ENCODE measurements at regions not wholly inside any gene's neighbourhood (a gene's known extent, or its start where the extent isn't known, plus 50 kb on each side); places are given as distances from the start of the nearest gene placed in this dataset.
A peak's percentile ranks its signal among the peaks of the same experiment; 100 is the strongest.

DNA sequence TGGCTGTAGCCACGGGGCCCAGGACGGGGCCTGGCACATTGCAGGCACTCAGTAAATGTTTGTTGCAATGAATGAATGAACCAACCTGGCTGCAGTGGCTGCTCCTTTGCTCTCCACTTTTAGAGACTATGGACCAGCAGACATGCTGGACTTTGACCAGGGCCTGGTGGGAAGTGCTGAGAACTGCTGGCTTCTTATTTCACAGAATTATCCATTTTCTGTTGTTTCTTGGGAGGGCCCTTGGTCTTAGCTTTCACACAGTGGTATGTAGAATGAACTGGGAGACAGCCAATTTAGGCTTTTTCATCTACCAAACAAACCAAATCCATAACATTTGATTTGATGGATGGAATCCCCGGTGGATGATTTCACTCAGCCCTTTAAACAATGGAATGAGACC is 78.0 kb upstream of the LHFPL2 start:
- no peak for TF ChIP-seq GATA3 (IDR thresholded peaks at IDR 0.05; ENCODE audit: low read depth, low read length)
- TF ChIP-seq GATA2 (IDR thresholded peaks at IDR 0.05; ENCODE audit: low read depth, low read length), result no peak

DNA sequence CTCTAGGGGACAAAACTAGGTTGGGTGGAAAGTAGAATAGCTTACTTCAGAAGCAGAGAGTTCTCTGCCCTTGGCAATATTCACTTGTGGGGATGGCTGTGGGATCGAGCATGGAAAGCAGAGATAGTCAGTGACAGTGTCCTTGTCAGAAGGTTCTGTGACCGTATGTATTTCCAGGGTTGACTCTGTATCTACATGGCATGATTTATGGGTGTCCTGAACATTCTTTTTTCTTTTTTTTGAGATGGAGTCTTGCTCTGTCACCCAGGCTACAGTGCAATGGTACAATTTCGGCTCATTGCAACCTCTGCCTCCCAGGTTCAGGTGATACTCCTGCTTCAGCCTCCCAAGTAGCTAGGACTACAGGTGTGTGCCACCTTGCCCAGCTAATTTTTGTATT is 77.4 kb upstream of the LHFPL2 start:
- no peak for TF ChIP-seq GATA2 (IDR thresholded peaks at IDR 0.05; ENCODE audit: low read depth, low read length)
- TF ChIP-seq GATA3 (IDR thresholded peaks at IDR 0.05; ENCODE audit: low read depth, low read length), result no peak

DNA sequence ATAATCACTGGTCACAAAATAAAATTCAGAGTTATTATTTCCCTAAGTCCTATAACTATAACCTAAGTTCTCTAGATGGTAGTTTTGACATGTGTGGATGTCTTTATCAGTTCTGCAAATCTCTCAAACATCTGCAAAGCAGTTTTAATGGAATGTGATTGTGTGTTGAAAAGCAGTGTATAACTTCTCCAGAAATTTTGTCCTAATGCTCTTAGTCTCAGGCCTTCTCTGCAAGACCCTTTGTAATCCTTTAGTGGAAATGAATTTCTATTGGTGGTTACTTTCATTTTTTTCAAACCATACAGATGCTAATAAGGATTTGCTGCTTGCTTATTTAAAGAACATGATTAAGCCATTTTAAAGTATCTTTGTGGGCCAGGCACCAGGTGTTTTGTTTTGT is 75.5 kb upstream of the LHFPL2 start:
- TF ChIP-seq GATA3 (IDR thresholded peaks at IDR 0.05; ENCODE audit: low read depth, low read length) (0 out of 2 replicates have a peak, but pooled peaks have one; percentile 12), GATA2 (IDR thresholded peaks at IDR 0.05; ENCODE audit: low read depth, low read length) (0 out of 2 replicates have a peak, but pooled peaks have one; percentile 17)

DNA sequence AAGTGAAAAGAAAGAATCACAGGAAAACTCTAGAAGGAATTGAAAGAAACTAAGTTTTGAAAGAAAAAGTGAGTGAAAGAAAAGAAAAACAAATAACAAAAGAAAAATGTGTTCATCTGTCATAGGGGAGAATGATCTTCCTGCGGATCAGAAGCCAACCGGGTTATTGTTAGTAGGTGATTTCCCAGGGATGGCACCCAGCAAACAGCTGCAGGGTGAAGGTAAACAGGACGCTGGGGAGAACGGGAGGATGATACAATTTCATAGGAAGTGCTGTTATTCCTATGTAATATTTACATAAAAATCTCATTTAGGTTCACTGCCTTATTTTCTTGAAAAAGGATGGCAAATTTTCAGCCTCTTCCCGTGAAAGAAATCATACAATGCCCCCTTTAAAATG is 72.4 kb upstream of the LHFPL2 start:
- TF ChIP-seq GATA2 (IDR thresholded peaks at IDR 0.05; ENCODE audit: low read depth, low read length) (no peak), GATA3 (IDR thresholded peaks at IDR 0.05; ENCODE audit: low read depth, low read length) (no peak)

DNA sequence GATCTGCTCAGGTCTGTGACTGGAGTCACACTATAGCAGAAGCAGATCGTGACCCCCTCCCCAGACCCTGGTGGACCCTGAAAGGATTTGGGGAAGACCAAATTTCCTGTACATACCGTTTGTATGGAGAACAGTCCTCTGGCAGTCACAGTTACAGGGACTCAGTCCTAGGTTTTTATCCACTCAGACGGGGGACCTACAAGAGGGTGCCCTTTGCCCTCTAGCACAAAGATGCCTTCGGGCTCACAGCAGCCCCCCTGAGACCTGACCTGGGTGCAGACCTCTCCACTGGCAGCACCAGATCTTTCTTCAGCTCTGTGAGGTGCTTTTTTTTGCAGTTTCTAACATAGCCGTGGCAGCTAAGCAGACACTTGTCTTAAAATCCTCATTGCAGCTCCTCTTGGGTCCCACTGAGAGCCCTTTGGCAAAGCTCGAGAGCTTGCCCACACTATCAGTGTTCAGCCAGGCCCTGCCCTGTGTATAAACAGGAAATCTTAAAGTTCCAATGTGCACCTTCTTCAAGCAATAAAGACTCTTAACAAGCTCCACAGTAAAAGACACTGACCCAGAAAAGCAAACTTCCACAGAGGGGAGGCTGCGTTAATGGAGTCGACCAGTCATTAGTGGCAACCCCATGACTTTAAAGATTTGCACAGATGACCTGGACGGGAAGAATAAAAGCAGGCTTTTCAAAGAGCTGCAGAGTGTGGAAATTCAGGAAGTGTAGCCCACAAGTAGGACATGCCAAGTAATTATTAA is 71.8 kb upstream of the LHFPL2 start:
- TF ChIP-seq GATA3 (IDR thresholded peaks at IDR 0.05; ENCODE audit: low read depth, low read length) (no peak), GATA2 (IDR thresholded peaks at IDR 0.05; ENCODE audit: low read depth, low read length) (no peak)

DNA sequence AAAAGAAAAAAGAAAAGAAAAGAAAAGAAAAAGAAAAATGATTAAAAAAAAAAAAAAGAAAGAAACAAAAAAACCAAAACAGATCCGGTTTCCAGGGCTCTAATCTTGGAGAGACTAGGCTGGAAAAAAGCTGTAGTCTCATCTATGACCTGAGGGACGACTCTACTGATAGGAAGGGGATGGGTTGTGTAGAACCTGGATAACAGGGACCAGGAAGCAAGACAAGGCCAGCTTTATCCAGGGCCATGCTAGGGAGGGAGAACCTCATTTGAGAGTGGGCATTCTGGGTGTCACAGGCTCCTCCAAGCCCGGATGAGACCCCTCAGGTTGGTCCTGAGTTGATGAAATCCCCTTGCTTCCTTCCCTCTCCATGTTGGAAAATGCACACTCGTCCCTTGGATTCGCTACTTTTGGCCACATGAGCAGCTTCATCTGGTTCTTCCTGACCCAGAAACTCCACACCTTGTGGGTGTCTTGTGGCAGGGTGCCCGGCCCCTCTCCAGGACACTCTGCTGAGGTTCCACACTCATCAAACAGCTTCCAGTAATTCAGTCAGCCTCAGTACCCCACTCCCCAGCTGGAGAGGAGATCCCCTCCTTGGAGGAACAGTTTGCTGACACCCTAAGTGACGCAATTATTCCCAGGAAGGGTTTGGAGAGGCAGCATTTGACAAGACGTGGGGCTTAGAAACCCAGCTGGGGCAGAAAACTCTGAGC is 71.1 kb upstream of the LHFPL2 start:
- TF ChIP-seq GATA3 (IDR thresholded peaks at IDR 0.05; ENCODE audit: low read depth, low read length) (no peak), GATA2 (IDR thresholded peaks at IDR 0.05; ENCODE audit: low read depth, low read length) (no peak)

DNA sequence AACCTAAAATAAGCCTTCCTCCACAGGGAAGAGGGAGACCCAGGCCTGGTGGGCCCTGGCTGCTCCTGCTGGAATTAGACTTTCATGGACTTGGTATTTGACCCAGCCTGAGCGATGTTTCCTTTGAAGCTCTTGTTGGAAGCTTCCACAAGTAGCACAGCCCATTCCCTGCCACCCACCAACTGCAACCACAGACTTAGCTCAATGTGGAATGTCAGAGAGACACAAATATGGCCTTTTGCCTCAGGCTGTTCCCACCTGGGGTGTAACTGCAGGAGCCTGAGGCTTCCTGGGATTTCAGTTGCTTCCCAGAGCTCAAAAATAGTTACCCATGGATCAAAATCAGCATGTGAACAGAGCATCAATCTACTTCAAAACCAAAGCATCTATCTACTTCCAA is 70.3 kb upstream of the LHFPL2 start:
- no peak for TF ChIP-seq GATA2 (IDR thresholded peaks at IDR 0.05; ENCODE audit: low read depth, low read length)
- TF ChIP-seq GATA3 (IDR thresholded peaks at IDR 0.05; ENCODE audit: low read depth, low read length), result no peak

DNA sequence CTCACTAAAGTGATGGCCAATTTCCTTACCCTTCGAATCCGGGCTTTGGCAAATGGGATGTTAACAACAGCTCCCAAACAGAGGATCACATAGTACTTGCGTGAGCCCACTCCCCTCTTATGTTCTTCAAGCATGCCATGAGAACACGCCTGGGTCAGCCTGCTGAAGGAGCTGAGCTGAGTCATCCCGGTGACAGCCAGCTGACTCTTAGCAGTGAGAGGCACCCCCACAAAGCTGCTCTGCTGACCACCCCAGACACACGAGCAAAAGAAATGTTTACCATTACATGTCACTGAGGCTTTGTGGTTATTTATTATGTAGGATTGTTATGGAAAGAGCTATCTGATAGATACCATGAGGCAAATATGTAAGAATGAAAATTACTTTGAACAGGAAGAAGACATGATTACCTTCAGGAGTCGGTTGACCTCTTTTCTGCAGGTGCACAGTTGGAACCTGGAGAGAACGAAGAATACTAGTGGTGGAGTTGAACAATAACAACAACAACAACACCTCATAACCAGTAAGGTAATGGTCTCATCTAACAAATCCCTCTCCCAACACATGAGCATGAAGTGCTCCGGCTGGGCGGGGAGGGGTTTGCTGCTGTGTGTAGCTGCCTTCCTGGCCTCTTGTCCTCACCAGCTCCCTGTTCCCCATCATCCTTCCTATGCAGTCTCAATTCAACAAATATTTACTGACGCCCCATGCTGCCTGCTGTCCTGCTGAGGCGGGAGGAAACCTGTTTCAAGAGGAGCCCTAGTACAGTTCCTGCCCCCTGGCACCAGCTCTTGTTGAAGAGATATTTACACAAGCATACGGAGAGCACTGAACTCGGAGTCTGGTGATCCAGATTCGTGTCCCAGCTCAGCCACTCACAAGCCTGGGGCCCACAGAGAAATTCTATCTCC is 69.4 kb upstream of the LHFPL2 start:
- TF ChIP-seq GATA2 (IDR thresholded peaks at IDR 0.05; ENCODE audit: low read depth, low read length) (no peak), GATA3 (IDR thresholded peaks at IDR 0.05; ENCODE audit: low read depth, low read length) (no peak)

DNA sequence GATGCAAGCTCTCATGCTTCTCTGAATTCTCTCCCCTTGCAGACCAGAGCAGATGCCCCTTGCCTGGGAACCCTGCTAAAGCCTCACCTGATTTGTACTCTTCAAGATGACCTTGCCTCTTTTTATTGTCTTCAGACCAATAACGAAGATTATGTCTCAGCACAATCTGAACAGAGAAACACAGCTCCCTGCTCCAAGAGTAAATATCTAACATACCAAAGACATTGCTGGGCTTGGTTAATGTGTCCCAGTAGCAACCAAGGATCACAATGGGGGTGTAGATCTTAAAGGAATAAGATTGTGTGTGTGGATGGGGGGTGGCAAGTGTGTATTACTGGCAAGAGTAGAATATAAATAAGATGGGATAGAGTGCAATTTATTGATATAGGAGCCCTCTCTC is 67.6 kb upstream of the LHFPL2 start:
- TF ChIP-seq GATA3 (IDR thresholded peaks at IDR 0.05; ENCODE audit: low read depth, low read length), result no peak
- no peak for TF ChIP-seq GATA2 (IDR thresholded peaks at IDR 0.05; ENCODE audit: low read depth, low read length)

DNA sequence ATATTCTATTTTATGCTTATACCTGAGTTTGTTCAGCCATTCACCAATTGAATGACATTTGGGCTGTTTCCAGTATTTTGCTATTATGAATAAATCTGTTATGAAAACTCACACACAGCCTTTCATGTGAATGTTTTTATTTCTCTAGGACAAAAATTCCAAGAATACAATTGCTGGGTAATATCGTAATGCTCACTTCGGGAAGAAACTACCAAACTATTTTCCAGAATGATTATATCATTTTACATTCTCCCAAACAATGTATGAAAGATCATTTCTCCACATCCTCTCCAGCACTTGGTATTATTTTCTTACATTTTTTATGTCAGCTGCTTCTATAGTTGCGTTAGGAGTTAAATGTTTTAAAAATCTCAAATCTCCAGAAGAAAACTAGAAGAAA is 58.3 kb upstream of the LHFPL2 start:
- TF ChIP-seq GATA3 (IDR thresholded peaks at IDR 0.05; ENCODE audit: low read depth, low read length) (no peak), GATA2 (IDR thresholded peaks at IDR 0.05; ENCODE audit: low read depth, low read length) (no peak)

DNA sequence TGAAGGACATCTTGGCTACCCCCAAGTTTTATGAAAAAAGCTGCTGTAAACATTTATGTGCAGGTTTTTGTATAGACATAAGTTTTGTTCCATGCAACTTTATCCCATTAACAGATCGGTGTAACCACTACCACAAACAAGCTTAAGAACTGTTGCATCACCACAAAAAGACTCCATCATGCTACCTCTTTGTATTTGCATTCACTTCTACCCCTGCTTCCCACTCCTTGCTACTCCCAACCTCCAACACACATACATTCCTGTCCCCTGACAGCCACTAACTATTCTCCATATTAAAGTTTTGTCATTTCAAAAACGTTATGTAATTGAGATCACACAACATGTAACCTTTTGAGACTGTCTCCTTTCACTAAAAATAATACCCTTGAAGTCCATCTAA is 57.8 kb upstream of the LHFPL2 start:
- no peak for TF ChIP-seq GATA3 (IDR thresholded peaks at IDR 0.05; ENCODE audit: low read depth, low read length)
- TF ChIP-seq GATA2 (IDR thresholded peaks at IDR 0.05; ENCODE audit: low read depth, low read length), result no peak

DNA sequence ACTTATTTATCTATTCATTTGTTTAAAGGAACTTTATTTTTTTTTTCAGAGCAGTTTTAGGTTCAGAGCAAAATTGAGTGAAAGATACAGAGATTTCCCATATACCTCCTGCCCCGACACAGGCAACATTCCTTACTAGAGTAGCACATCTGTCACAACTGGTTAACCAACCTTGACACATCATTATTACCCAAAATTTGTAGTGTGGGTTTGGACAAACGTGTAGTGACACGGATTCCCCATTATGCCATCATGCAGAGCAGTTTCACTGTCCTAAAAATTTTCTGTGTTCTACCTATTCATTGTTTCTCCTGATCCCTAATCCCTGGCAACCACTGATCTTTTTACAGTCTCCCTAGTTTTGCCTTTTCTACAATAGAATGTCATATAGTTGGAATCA is 57.3 kb upstream of the LHFPL2 start:
- no peak for TF ChIP-seq GATA2 (IDR thresholded peaks at IDR 0.05; ENCODE audit: low read depth, low read length)
- TF ChIP-seq GATA3 (IDR thresholded peaks at IDR 0.05; ENCODE audit: low read depth, low read length), result no peak

DNA sequence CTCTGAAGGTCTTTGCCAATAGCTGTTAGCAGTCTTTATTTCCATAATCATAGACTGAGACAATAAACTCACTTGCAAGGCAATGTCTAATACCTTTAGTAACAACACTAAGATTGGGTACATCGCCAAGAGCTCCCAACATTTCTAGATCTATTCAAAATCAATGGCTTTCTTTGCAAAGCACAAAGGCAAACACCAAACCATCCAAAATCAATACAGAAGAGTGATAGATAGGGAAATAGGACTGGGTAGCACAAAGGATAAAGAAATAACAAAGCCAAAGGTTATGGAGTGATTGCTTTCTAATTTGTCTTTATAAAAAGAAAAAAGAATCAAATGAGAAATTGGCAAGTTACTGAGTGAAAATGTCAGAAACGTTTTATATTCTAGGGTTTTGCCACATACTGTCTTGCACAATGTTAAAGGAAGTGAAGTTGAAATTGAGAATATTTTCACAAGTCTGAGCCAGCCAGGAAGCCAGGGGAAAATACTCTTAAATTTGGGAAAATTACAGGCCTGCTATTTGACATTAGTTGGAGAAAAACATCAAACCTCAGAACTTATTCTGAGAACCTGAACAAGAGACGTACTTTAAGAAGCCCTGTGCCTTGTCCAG is 53.3 kb upstream of the LHFPL2 start:
- TF ChIP-seq GATA2 (IDR thresholded peaks at IDR 0.05; ENCODE audit: low read depth, low read length), result no peak
- TF ChIP-seq GATA3 (IDR thresholded peaks at IDR 0.05; ENCODE audit: low read depth, low read length), result no peak
